GM12878 (cell line): ENCODE measurements at regions not wholly inside any gene's neighbourhood (a gene's known extent, or its start where the extent isn't known, plus 50 kb on each side); places are given as distances from the start of the nearest gene placed in this dataset.

ENCODE experiments used
- ATAC-seq: fragments of 200-7000 bp; cut with Tn5 transposase; 3 replicates; pipeline ENCODE4 v1.9.1; 2020; ENCODE audit warnings: mild to moderate bottlenecking, moderate library complexity
- BruUV-seq: library from RNA; stranded (reverse); fragments of 400-500 nt; replicated peaks from 2 replicates; lab custom pipeline; 2021; lab: Mats Ljungman, UMichigan
- CTCF ChIA-PET: fragments of 300-600 bp; sonication (Branson Sonifier 250); formaldehyde crosslinking; extraction: SDS; loops from one replicate; lab custom pipeline; 2021; ENCODE audit warnings: inconsistent platforms; lab: Yijun Ruan, JAX
- POLR2A ChIA-PET: fragments of 350-600 bp; formaldehyde crosslinking; extraction: SDS; loops from one replicate; lab custom pipeline; 2021; ENCODE audit warnings: inconsistent platforms; lab: Charles Lee
- RAD21 ChIA-PET: fragments of 300-600 bp; sonication (Branson Sonifier 250); formaldehyde crosslinking; loops from one replicate; lab custom pipeline; 2023; ENCODE audit warnings: antibody characterized with exemption; ENCODE audit not compliant: unreplicated experiment; lab: Charles Lee
- SMC1A ChIA-PET: fragments of 300-600 bp; sonication (Branson Sonifier 250); formaldehyde crosslinking; loops from one replicate; lab custom pipeline; 2023; ENCODE audit not compliant: unreplicated experiment, uncharacterized antibody; lab: Charles Lee
- DNase-seq: peaks from one replicate; pipeline ENCODE4 v3.0.0-alpha.2; 2011; ENCODE audit warnings: low read depth, low spot score
- FAIRE-seq: peaks from 3 replicates; lab custom pipeline; 2011; peaks lifted over from hg19 to GRCh38; lab: Jason Lieb, UNC
- H2AFZ ChIP-seq: 2 replicates; pipeline ENCODE4 v1.6.0; 2011; ENCODE audit warnings: low read depth, low read length, control low read depth; ENCODE audit not compliant: control insufficient read depth
- H3K27ac ChIP-seq: 2 replicates; pipeline ENCODE4 v1.5.1; 2011; ENCODE audit warnings: control low read depth; ENCODE audit not compliant: control insufficient read depth, insufficient read depth
- H3K27me3 ChIP-seq, 2 experiments: replicated peaks in 1 of 2; 2 replicates each; pipeline versions ENCODE4 v1.6.0 to v1.6.1; 2011; ENCODE audit warnings: low read length in 1 of 2; ENCODE audit not compliant: control insufficient read depth in 2 of 2, insufficient read depth in 2 of 2
- H3K36me3 ChIP-seq, 2 experiments: 2 replicates each; pipeline ENCODE4 v1.5.1; 2011; ENCODE audit warnings: low read length in 1 of 2; ENCODE audit not compliant: control insufficient read depth in 2 of 2, insufficient read depth in 2 of 2
- H3K4me1 ChIP-seq: 2 replicates; pipeline ENCODE4 v1.6.1; 2011; ENCODE audit warnings: mild to moderate bottlenecking, low read length, moderate library complexity, mixed read lengths; ENCODE audit not compliant: control insufficient read depth, insufficient read depth
- H3K4me2 ChIP-seq: 2 replicates; pipeline ENCODE4 v1.6.0; 2011; ENCODE audit warnings: control low read depth; ENCODE audit not compliant: control insufficient read depth, insufficient read depth
- H3K4me3 ChIP-seq: fragments of 200-600 bp; sonication (generic); 2 replicates; pipeline ENCODE4 v1.5.1; 2016
- H3K79me2 ChIP-seq: 2 replicates; pipeline ENCODE4 v1.6.0; 2011; ENCODE audit warnings: low read length; ENCODE audit not compliant: control insufficient read depth, insufficient read depth
- H3K9ac ChIP-seq: 2 replicates; pipeline ENCODE4 v1.8.0; 2011; ENCODE audit warnings: low read length, control low read depth, mixed read lengths; ENCODE audit not compliant: control insufficient read depth, insufficient read depth
- H3K9me3 ChIP-seq: replicated peaks from 3 replicates; pipeline ENCODE4 v1.5.1; 2011; ENCODE audit warnings: mild to moderate bottlenecking, low read length; ENCODE audit not compliant: control insufficient read depth, insufficient read depth
- H4K20me1 ChIP-seq: 2 replicates; pipeline ENCODE4 v1.6.0; 2011; ENCODE audit not compliant: control insufficient read depth, insufficient read depth
- ASH2L ChIP-seq: fragments of 300-600, 200-600 bp; sonication (generic); IDR thresholded peaks from 2 replicates; pipeline ENCODE4 v1.6.1; 2017; ENCODE audit warnings: low read depth, mild to moderate bottlenecking, borderline replicate concordance
- CBX5 ChIP-seq: sonication (generic); IDR thresholded peaks from 2 replicates; pipeline ENCODE4 v1.6.1; 2016; ENCODE audit warnings: low read depth, moderate library complexity, mild to moderate bottlenecking, inconsistent platforms
- ETV6 ChIP-seq, 2 experiments: fragments of 450-650 bp in 1 of 2; IDR thresholded peaks in 1 of 2; conservative IDR thresholded peaks in 1 of 2; 2 replicates each; pipeline ENCODE4 v1.6.1; 2014; ENCODE audit warnings: antibody characterized with exemption in 1 of 2, borderline replicate concordance in 1 of 2, low read depth in 1 of 2, mild to moderate bottlenecking in 1 of 2, moderate library complexity in 1 of 2
- EZH2 ChIP-seq: IDR thresholded peaks from 2 replicates; pipeline ENCODE4 v1.6.1; 2012; ENCODE audit warnings: low read depth, mild to moderate bottlenecking, control low read depth, inconsistent platforms, low read length, borderline replicate concordance; ENCODE audit not compliant: control insufficient read depth
- KDM1A ChIP-seq: fragments of 200-600 bp; sonication (generic); IDR thresholded peaks from 2 replicates; pipeline ENCODE4 v1.6.1; 2016; ENCODE audit warnings: borderline replicate concordance
- NBN ChIP-seq: fragments of 450-650 bp; IDR thresholded peaks from 2 replicates; pipeline ENCODE4 v1.6.1; 2016
- NFYA ChIP-seq: IDR thresholded peaks from 2 replicates; pipeline ENCODE4 v1.6.1; 2011; ENCODE audit warnings: low read depth, mild to moderate bottlenecking, low read length, improper control_type of control experiment, borderline replicate concordance
- SUPT20H ChIP-seq: IDR thresholded peaks from 2 replicates; pipeline ENCODE4 v1.6.1; 2011; ENCODE audit warnings: low read depth, mild to moderate bottlenecking, low read length, moderate library complexity, borderline replicate concordance; ENCODE audit not compliant: control insufficient read depth
- ZNF687 ChIP-seq: fragments of 450-650 bp; IDR thresholded peaks from 2 replicates; pipeline ENCODE4 v1.6.1; 2017; ENCODE audit warnings: mild to moderate bottlenecking, moderate library complexity
- WGBS: methylation state at CpG from one replicate; pipeline ENCODE4 v1.1.6; 2016; ENCODE audit warnings: low lambda C conversion rate; ENCODE audit not compliant: insufficient replicate concordance, insufficient coverage; ENCODE audit errors: missing lambda C conversion rate; 5-methylcytosine and 5-hydroxymethylcytosine counted together
- in situ Hi-C: fragments of 300-500 bp; cut with MboI; formaldehyde crosslinking; loops from 9 replicates; pipeline ENCODE4 v1.14.3; 2018; ENCODE audit warnings: mixed read lengths
- intact Hi-C: fragments of 100-400 bp; cut with micrococcal nuclease; formaldehyde crosslinking; loops from one replicate; pipeline ENCODE4 v1.14.2; 2022; ENCODE audit not compliant: unreplicated experiment

- DNase-seq (no peak), ATAC-seq (no peak), FAIRE-seq (no peak)
- no peaks in the 10 kb centered on the region for H3K4me1 ChIP-seq
- no peaks in the 10 kb centered on the region for H4K20me1 ChIP-seq
- no peak overlapping the region for H3K4me2 ChIP-seq
- SMC1A ChIA-PET: no interaction called here
- no peaks in the 10 kb centered on the region for H3K27me3 ChIP-seq
- no peaks in the 10 kb centered on the region for H3K36me3 ChIP-seq
- no peak overlapping the region for H2AFZ ChIP-seq
- no peaks in the 10 kb centered on the region for H3K79me2 ChIP-seq
- 1% methylated on average over 4 of the region's 4 CpGs for WGBS
- CTCF ChIA-PET: no interaction called here
- in situ Hi-C loops: no loop called here
- RAD21 ChIA-PET: no interaction called here
- no peak overlapping the region for H3K9ac ChIP-seq
- no peak overlapping the region for H3K4me3 ChIP-seq
- BruUV-seq: no TSS peak
- intact Hi-C loops: no loop called here
- no peak for TF ChIP-seq ZNF687
- no peak for TF ChIP-seq CBX5
- TF ChIP-seq NBN: no peak
- TF ChIP-seq, all 136 proteins: peak for 0
- Histone ChIP-seq H3K9me3 (no peaks in the 10 kb centered on the region), H3K27ac (no peak overlapping the region)
- POLR2A ChIA-PET: no interaction called here
Observed at GRCh38 chr17:15051933-15052332, 213.2 kb downstream of the PMP22 start.

GRCh38 chr17:15049795-15050160 lies 215.3 kb downstream of the PMP22 start:
- in situ Hi-C loops: loop anchor here (10.0 kb wide), 1 partner anchor 65 kb away; no protein-coding TSS in a partner anchor

More at GRCh38 chr17:15049795-15050160, 215.3 kb downstream of the PMP22 start:
- no peak for ATAC-seq
- RAD21 ChIA-PET: no interaction called here
- H3K36me3 ChIP-seq: no peaks in the 10 kb centered on the region
- 40% methylated on average over 5 of the region's 5 CpGs for WGBS
- H3K27ac ChIP-seq: no peak overlapping the region
- H3K9ac ChIP-seq: no peak overlapping the region
- H3K4me1 ChIP-seq: no peaks in the 10 kb centered on the region
- CTCF ChIA-PET: no interaction called here
- POLR2A ChIA-PET: no interaction called here
- SMC1A ChIA-PET: no interaction called here
- BruUV-seq: no TSS peak
- no peaks in the 10 kb centered on the region for H3K79me2 ChIP-seq
- no peaks in the 10 kb centered on the region for H3K27me3 ChIP-seq
- H2AFZ ChIP-seq: no peak overlapping the region
- TF ChIP-seq NFYA: no peak
- TF ChIP-seq KDM1A: no peak
- TF ChIP-seq SUPT20H: no peak
- no peak for TF ChIP-seq EZH2
- no peak for TF ChIP-seq ETV6 (conservative IDR thresholded peaks at IDR 0.05 in 1 of 2, IDR thresholded peaks at IDR 0.05 in 1 of 2; ENCODE audit: borderline replicate concordance in 1 of 2, low read depth in 1 of 2)
- no peak for TF ChIP-seq ASH2L
- TF ChIP-seq, all 136 proteins: peak for 0
- FAIRE-seq (no peak), DNase-seq (no peak)
- Histone ChIP-seq H3K4me2 (no peak overlapping the region), H4K20me1 (no peaks in the 10 kb centered on the region), H3K4me3 (no peak overlapping the region), H3K9me3 (no peaks in the 10 kb centered on the region)
- intact Hi-C loops: no loop called here
